ENCODE measurements at regions not wholly inside any gene's neighbourhood (a gene's known extent, or its start where the extent isn't known, plus 50 kb on each side); places are given as distances from the start of the nearest gene placed in this dataset.

GRCh38 chr11:13105237-13105844 is 96.2 kb downstream of the RASSF10 start:
- Histone ChIP-seq H3K9me1 (replicated peaks; ENCODE audit: control insufficient read depth, extremely low read depth, insufficient read depth, low read length) (no peaks in the 10 kb centered on the region), H3K27ac (ENCODE audit: insufficient read depth, low read depth, low read length) (peak overlapping the region; percentile 60), H3K9me3 (replicated peaks; ENCODE audit: control insufficient read depth, insufficient read depth, low read length) (no peaks in the 10 kb centered on the region), H3K27me3 (ENCODE audit: control insufficient read depth in 2 of 2, insufficient read depth in 2 of 2, low read length in 2 of 2) (no peaks in the 10 kb centered on the region), H4K20me1 (replicated peaks; ENCODE audit: control insufficient read depth, extremely low read depth, insufficient read depth, low read length) (no peaks in the 10 kb centered on the region), H3K4me3 (replicated peaks in 1 of 3; ENCODE audit: insufficient read depth in 1 of 3, low read depth in 1 of 3, low read length in 3 of 3) (peak overlapping the region in 1 of 3 experiments; percentile 0), H3K4me1 (ENCODE audit: control insufficient read depth, extremely low read depth, insufficient read depth, low read length) (peaks cover 39% of the 10 kb centered on the region), H3K36me3 (ENCODE audit: control insufficient read depth in 2 of 2, extremely low read depth in 1 of 2, insufficient read depth in 2 of 2, low read length in 2 of 2) (no peaks in the 10 kb centered on the region), H2AFZ (ENCODE audit: low read depth, low read length) (no peak overlapping the region), H3K9ac (replicated peaks; ENCODE audit: extremely low read depth, insufficient read depth, low read length) (no peak overlapping the region), H3K4me2 (ENCODE audit: insufficient read depth, low read length) (peak overlapping the region; percentile 76), H3K79me2 (ENCODE audit: control insufficient read depth, insufficient read depth, low read length) (no peaks in the 10 kb centered on the region)
- TF ChIP-seq POLR2A (IDR thresholded peaks at IDR 0.05; ENCODE audit: low read depth, low read length) (peak; percentile 70), GATA2 (IDR thresholded peaks at IDR 0.05; ENCODE audit: insufficient read depth, insufficient read length, low read depth, low read length) (peak; percentile 99), CTCF (IDR thresholded peaks at IDR 0.05; ENCODE audit: extremely low read depth in 1 of 2, insufficient read depth in 1 of 2, low read depth in 1 of 2, low read length in 2 of 2) (no peak), POLR2AphosphoS5 (IDR thresholded peaks at IDR 0.05; ENCODE audit: insufficient read depth, low read depth, low read length) (peak; percentile 97), EZH2 (IDR thresholded peaks at IDR 0.05; ENCODE audit: borderline replicate concordance, low read depth, low read length, severe bottlenecking) (no peak), JUN (IDR thresholded peaks at IDR 0.05; ENCODE audit: borderline replicate concordance, insufficient read depth, insufficient read length, low read depth) (peak; percentile 76), MAX (IDR thresholded peaks at IDR 0.05; ENCODE audit: insufficient read depth, insufficient read length) (no peak), FOS (IDR thresholded peaks at IDR 0.05; ENCODE audit: borderline replicate concordance, insufficient read depth, low read length) (peak; percentile 70), MYC (IDR thresholded peaks at IDR 0.05; ENCODE audit: low read depth, low read length) (no peak)
- FAIRE-seq (peak; percentile 87), DNase-seq (ENCODE audit: low read depth, low spot score) (peak; percentile 99)
- intact Hi-C loops (cut with micrococcal nuclease) = loop anchor here (1.0 to 5.0 kb wide), 4 partner anchors 47 to 412 kb away; partner anchors contain the start of gene RASSF10
- CTCF ChIA-PET = interaction anchor here (0.8 to 2.7 kb wide), 5 partner anchors 13 to 142 kb away, joined by 3 to 15 read pairs (median 4); no protein-coding TSS in a partner anchor
- dilution Hi-C loops (cut with MboI; ENCODE audit: extremely low pct_ligation_motif_present, low sequenced_read_pairs) = no loop called here
- no TSS peak for BruUV-seq (replicated peaks)
- POLR2A ChIA-PET = interaction anchor here (0.6 to 1.5 kb wide), 2 partner anchors 13 to 16 kb away, joined by 3 read pairs; no protein-coding TSS in a partner anchor

Data from endothelial cell of umbilical vein (primary cell).